Endothelial cell of umbilical vein (primary cell): ENCODE measurements at regions not wholly inside any gene's neighbourhood (a gene's known extent, or its start where the extent isn't known, plus 50 kb on each side); places are given as distances from the start of the nearest gene placed in this dataset.
A peak's percentile ranks its signal among the peaks of the same experiment; 100 is the strongest.

ENCODE experiments used
- BruUV-seq: library from RNA; stranded (reverse); fragments of 400-500 nt; replicated peaks from 2 replicates; lab custom pipeline; 2021; lab: Mats Ljungman, UMichigan
- CTCF ChIA-PET: fragments of 300-600, 350-600 bp; sonication (Branson Sonifier 250); formaldehyde crosslinking; loops from one replicate; lab custom pipeline; 2021; ENCODE audit warnings: antibody characterized with exemption, inconsistent platforms; lab: Charles Lee
- POLR2A ChIA-PET: fragments of 300-600, 350-600 bp; sonication (Branson Sonifier 250); formaldehyde crosslinking; loops from one replicate; lab custom pipeline; 2021; ENCODE audit warnings: antibody characterized with exemption, inconsistent platforms; lab: Charles Lee
- DNase-seq: peaks from one replicate; pipeline ENCODE4 v3.0.0-alpha.2; 2011; ENCODE audit warnings: low read depth, low spot score
- FAIRE-seq: peaks from 2 replicates; lab custom pipeline; 2011; peaks lifted over from hg19 to GRCh38; lab: Jason Lieb, UNC
- H2AFZ ChIP-seq: 2 replicates; pipeline ENCODE4 v1.6.0; 2012; ENCODE audit warnings: low read depth, low read length, control low read depth, inconsistent platforms
- H3K27ac ChIP-seq: 2 replicates; pipeline ENCODE4 v1.5.1; 2011; ENCODE audit warnings: low read depth, mild to moderate bottlenecking, control low read depth, low read length, moderate library complexity; ENCODE audit not compliant: insufficient read depth
- H3K27me3 ChIP-seq, 2 experiments: 2 replicates each; pipeline versions ENCODE4 v1.6.0 to v1.6.1; 2011; ENCODE audit warnings: low read length in 2 of 2, mixed read lengths in 1 of 2; ENCODE audit not compliant: control insufficient read depth in 2 of 2, insufficient read depth in 2 of 2
- H3K36me3 ChIP-seq, 2 experiments: 2 replicates in 1 of 2; 3 replicates in 1 of 2; pipeline ENCODE4 v1.5.1; 2011; ENCODE audit warnings: low read length in 2 of 2, mild to moderate bottlenecking in 1 of 2, moderate library complexity in 1 of 2; ENCODE audit not compliant: control insufficient read depth in 2 of 2, insufficient read depth in 2 of 2; ENCODE audit errors: extremely low read depth in 1 of 2
- H3K4me1 ChIP-seq: 3 replicates; pipeline ENCODE4 v1.5.1; 2011; ENCODE audit warnings: mild to moderate bottlenecking, low read length; ENCODE audit not compliant: control insufficient read depth, insufficient read depth; ENCODE audit errors: extremely low read depth
- H3K4me2 ChIP-seq: 2 replicates; pipeline ENCODE4 v1.6.1; 2011; ENCODE audit warnings: low read length, control low read depth, mixed read lengths; ENCODE audit not compliant: insufficient read depth
- H3K4me3 ChIP-seq, 3 experiments: fragments of 200-600 bp in 1 of 3; sonication (generic), shearing (Covaris generic) in 1 of 3; replicated peaks in 1 of 3; 2 replicates each; pipeline ENCODE4 v1.5.1; 2011 to 2016; ENCODE audit warnings: control low read depth in 3 of 3, low read length in 3 of 3, mild to moderate bottlenecking in 2 of 3, inconsistent platforms in 1 of 3, low read depth in 1 of 3, moderate library complexity in 1 of 3; ENCODE audit not compliant: insufficient read depth in 1 of 3
- H3K79me2 ChIP-seq: 2 replicates; pipeline ENCODE4 v1.6.0; 2012; ENCODE audit warnings: low read length, inconsistent platforms; ENCODE audit not compliant: control insufficient read depth, insufficient read depth
- H3K9ac ChIP-seq: replicated peaks from 2 replicates; pipeline ENCODE3; 2011; ENCODE audit warnings: low read length, control low read depth; ENCODE audit not compliant: insufficient read depth; ENCODE audit errors: extremely low read depth
- H3K9me1 ChIP-seq: replicated peaks from 3 replicates; pipeline ENCODE4 v1.6.0; 2011; ENCODE audit warnings: mild to moderate bottlenecking, low read length; ENCODE audit not compliant: control insufficient read depth, insufficient read depth; ENCODE audit errors: extremely low read depth
- H3K9me3 ChIP-seq: replicated peaks from 2 replicates; pipeline ENCODE4 v1.5.1; 2012; ENCODE audit warnings: low read length, inconsistent platforms; ENCODE audit not compliant: control insufficient read depth, insufficient read depth
- H4K20me1 ChIP-seq: replicated peaks from 2 replicates; pipeline ENCODE3; 2011; ENCODE audit warnings: mild to moderate bottlenecking, low read length; ENCODE audit not compliant: control insufficient read depth, insufficient read depth; ENCODE audit errors: extremely low read depth
- EZH2 ChIP-seq: IDR thresholded peaks from 2 replicates; pipeline ENCODE4 v1.6.1; 2012; ENCODE audit warnings: borderline replicate concordance, low read depth, mild to moderate bottlenecking, moderate library complexity, low read length, inconsistent platforms; ENCODE audit not compliant: severe bottlenecking
- FOS ChIP-seq: IDR thresholded peaks from 2 replicates; pipeline ENCODE4 v1.6.1; 2011; ENCODE audit warnings: mild to moderate bottlenecking, low read length, moderate library complexity, borderline replicate concordance; ENCODE audit not compliant: insufficient read depth
- GATA2 ChIP-seq: IDR thresholded peaks from 2 replicates; pipeline ENCODE4 v1.7.0; 2011; ENCODE audit warnings: low read depth, mild to moderate bottlenecking, moderate library complexity, mixed read lengths, low read length; ENCODE audit not compliant: insufficient read length, insufficient read depth
- JUN ChIP-seq: IDR thresholded peaks from 2 replicates; pipeline ENCODE4 v1.6.1; 2011; ENCODE audit warnings: borderline replicate concordance, low read depth; ENCODE audit not compliant: insufficient read length, insufficient read depth
- MYC ChIP-seq: IDR thresholded peaks from one replicate; pipeline ENCODE4 v1.6.1; 2011; ENCODE audit warnings: mild to moderate bottlenecking, low read depth, low read length
- POLR2A ChIP-seq: IDR thresholded peaks from 2 replicates; pipeline ENCODE4 v1.6.1; 2012; ENCODE audit warnings: low read depth, mild to moderate bottlenecking, control low read depth, low read length
- POLR2AphosphoS5 ChIP-seq: IDR thresholded peaks from 2 replicates; pipeline ENCODE4 v1.6.1; 2012; ENCODE audit warnings: low read depth, mild to moderate bottlenecking, control low read depth, low read length, moderate library complexity; ENCODE audit not compliant: insufficient read depth
- dilution Hi-C: fragments of 300-500 bp; cut with MboI; formaldehyde crosslinking; loops from one replicate; pipeline ENCODE4 v1.15.0; 2019; ENCODE audit warnings: low sequenced_read_pairs; ENCODE audit not compliant: extremely low pct_ligation_motif_present
- intact Hi-C: fragments of 100-400 bp; cut with micrococcal nuclease; formaldehyde crosslinking; loops from one replicate; pipeline ENCODE4 v1.10.0; 2022
- TF ChIP-seq, protein P1 (sequence below), 2 donors: IDR thresholded peaks; 1 replicate in 1 of 2; 2 replicates in 1 of 2; pipeline ENCODE4 v1.5.1; 2011; ENCODE audit warnings: low read length in 2 of 2, mild to moderate bottlenecking in 2 of 2, moderate library complexity in 2 of 2, control low read depth in 1 of 2, inconsistent platforms in 1 of 2, low read depth in 1 of 2; ENCODE audit not compliant: insufficient read depth in 1 of 2; ENCODE audit errors: extremely low read depth in 1 of 2
- TF ChIP-seq, protein P2 (sequence below): IDR thresholded peaks from 2 replicates; pipeline ENCODE4 v1.6.1; 2011; ENCODE audit not compliant: insufficient read depth, insufficient read length

DNA sequence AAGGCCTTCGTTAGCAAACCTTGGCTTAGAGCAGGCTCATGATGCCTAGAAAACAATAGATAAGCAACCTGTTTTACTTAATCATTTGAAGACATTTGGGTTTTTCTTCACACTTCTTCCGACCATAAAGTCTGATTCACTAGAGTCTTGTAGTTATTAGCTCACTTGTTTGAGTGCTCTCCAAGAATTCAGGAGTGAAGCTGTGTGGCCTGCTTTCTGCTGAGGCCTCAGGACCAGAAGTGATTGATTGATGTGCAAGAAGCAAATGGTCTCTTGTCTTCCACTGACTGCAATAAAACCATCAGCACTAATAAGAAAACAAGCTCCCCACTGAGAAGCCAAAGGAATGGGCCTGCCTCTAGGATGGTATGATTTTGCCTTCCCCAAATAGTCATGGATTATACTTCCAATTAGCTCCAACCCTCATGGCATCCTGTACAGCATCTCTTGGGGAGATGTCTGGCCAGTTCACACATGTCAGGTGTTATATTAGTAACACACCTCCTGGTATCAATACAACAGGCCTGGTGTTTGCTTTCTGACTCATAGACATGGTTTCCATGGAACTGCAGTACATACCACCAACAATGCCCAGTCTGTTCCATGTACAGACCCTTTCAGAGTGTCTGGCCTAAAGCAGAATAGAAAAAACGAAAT lies 317.6 kb downstream of the CWC27 start:
- Histone ChIP-seq H3K4me1 (no peaks in the 10 kb centered on the region), H3K27me3 (no peaks in the 10 kb centered on the region), H2AFZ (no peak overlapping the region), H3K27ac (no peak overlapping the region), H3K9ac (no peak overlapping the region), H3K79me2 (no peaks in the 10 kb centered on the region), H4K20me1 (no peaks in the 10 kb centered on the region), H3K9me3 (no peaks in the 10 kb centered on the region), H3K4me2 (no peak overlapping the region), H3K36me3 (no peaks in the 10 kb centered on the region), H3K4me3 (no peak overlapping the region), H3K9me1 (no peaks in the 10 kb centered on the region)
- FAIRE-seq (peak; percentile 42), DNase-seq (no peak)
- ChIA-PET CTCF (interaction anchor here (0.7 kb wide), 1 partner anchor 17 kb away, joined by 3 read pairs; no protein-coding TSS in a partner anchor), POLR2A (no interaction called here)
- BruUV-seq = no TSS peak
- no peak for TF ChIP-seq FOS
- TF ChIP-seq, protein P1, sequence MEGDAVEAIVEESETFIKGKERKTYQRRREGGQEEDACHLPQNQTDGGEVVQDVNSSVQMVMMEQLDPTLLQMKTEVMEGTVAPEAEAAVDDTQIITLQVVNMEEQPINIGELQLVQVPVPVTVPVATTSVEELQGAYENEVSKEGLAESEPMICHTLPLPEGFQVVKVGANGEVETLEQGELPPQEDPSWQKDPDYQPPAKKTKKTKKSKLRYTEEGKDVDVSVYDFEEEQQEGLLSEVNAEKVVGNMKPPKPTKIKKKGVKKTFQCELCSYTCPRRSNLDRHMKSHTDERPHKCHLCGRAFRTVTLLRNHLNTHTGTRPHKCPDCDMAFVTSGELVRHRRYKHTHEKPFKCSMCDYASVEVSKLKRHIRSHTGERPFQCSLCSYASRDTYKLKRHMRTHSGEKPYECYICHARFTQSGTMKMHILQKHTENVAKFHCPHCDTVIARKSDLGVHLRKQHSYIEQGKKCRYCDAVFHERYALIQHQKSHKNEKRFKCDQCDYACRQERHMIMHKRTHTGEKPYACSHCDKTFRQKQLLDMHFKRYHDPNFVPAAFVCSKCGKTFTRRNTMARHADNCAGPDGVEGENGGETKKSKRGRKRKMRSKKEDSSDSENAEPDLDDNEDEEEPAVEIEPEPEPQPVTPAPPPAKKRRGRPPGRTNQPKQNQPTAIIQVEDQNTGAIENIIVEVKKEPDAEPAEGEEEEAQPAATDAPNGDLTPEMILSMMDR (IDR thresholded peaks at IDR 0.05; ENCODE audit: extremely low read depth in 1 of 2, insufficient read depth in 1 of 2, low read depth in 1 of 2, low read length in 2 of 2) = no peak
- TF ChIP-seq MYC = no peak
- TF ChIP-seq JUN = no peak
- dilution Hi-C loops (no loop called here), intact Hi-C loops (no loop called here)

DNA sequence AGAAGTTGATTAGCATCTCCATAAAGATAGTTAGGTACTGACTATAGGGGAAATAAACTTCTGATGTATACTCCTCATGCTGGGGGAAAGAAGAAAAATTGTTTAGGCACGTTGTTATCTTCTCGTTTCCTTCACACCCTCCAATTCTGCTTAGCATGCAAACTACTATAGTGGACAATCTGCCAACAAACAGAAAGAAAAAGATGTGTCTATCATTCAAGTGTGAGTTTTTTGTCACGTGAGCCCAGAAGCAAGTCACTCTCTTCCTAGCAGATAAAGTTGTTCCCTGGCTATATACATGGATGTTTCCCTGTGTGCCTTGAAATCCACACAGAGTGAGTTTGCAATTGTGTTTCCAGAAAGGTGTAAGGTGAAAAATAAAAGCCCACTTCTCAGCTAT lies 318.4 kb downstream of the CWC27 start:
- DNase-seq (no peak), FAIRE-seq (no peak)
- no peaks in the 10 kb centered on the region for H3K9me3 ChIP-seq
- dilution Hi-C loops (no loop called here), intact Hi-C loops (no loop called here)
- no peaks in the 10 kb centered on the region for H4K20me1 ChIP-seq
- TF ChIP-seq JUN (no peak), MYC (no peak), GATA2 (no peak), FOS (no peak), POLR2AphosphoS5 (no peak), EZH2 (no peak), POLR2A (no peak)
- TF ChIP-seq, protein P2, sequence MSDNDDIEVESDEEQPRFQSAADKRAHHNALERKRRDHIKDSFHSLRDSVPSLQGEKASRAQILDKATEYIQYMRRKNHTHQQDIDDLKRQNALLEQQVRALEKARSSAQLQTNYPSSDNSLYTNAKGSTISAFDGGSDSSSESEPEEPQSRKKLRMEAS = no peak
- TF ChIP-seq, protein P1 (IDR thresholded peaks at IDR 0.05; ENCODE audit: extremely low read depth in 1 of 2, insufficient read depth in 1 of 2, low read depth in 1 of 2, low read length in 2 of 2) = no peak
- H3K9me1 ChIP-seq = no peaks in the 10 kb centered on the region
- POLR2A ChIA-PET = no interaction called here
- BruUV-seq = no TSS peak
- H3K36me3 ChIP-seq = no peaks in the 10 kb centered on the region
- H2AFZ ChIP-seq = no peak overlapping the region
- no peaks in the 10 kb centered on the region for H3K79me2 ChIP-seq
- CTCF ChIA-PET = no interaction called here
- no peak overlapping the region for H3K4me2 ChIP-seq
- no peaks in the 10 kb centered on the region for H3K4me1 ChIP-seq
- no peak overlapping the region for H3K9ac ChIP-seq
- no peak overlapping the region for H3K4me3 ChIP-seq
- no peaks in the 10 kb centered on the region for H3K27me3 ChIP-seq
- H3K27ac ChIP-seq = no peak overlapping the region
